ENCODE measurements at regions not wholly inside any gene's neighbourhood (a gene's known extent, or its start where the extent isn't known, plus 50 kb on each side); places are given as distances from the start of the nearest gene placed in this dataset.

- TF ChIP-seq CTCF (IDR thresholded peaks at IDR 0.05; ENCODE audit: borderline replicate concordance, extremely low read depth, low read length, poor library complexity, severe bottlenecking), result no peak
- no peak for TF ChIP-seq EZH2 (IDR thresholded peaks at IDR 0.05; ENCODE audit: borderline replicate concordance, low read depth, low read length, severe bottlenecking)
These were observed 225.2 kb downstream of the KTN1 start for GRCh38 chr14:55805250-55805649.

All from DND-41 (cell line).